ENCODE measurements at regions not wholly inside any gene's neighbourhood (a gene's known extent, or its start where the extent isn't known, plus 50 kb on each side); places are given as distances from the start of the nearest gene placed in this dataset.

GRCh38 chr2:16302431-16303272 is 362.3 kb downstream of the MYCN start:
- no peak for TF ChIP-seq EGR1 (IDR thresholded peaks at IDR 0.05; ENCODE audit: borderline replicate concordance, low read depth, low read length)
- TF ChIP-seq HDAC6 (IDR thresholded peaks at IDR 0.05; ENCODE audit: low read depth, low read length) = no peak
- no peak for TF ChIP-seq SAP30 (IDR thresholded peaks at IDR 0.05; ENCODE audit: insufficient read depth, insufficient replicate concordance, low read length)
- no peak for TF ChIP-seq KDM5A (IDR thresholded peaks at IDR 0.05; ENCODE audit: low read length)
- TF ChIP-seq GTF2F1 (IDR thresholded peaks at IDR 0.05; ENCODE audit: borderline replicate concordance, low read depth, low read length) = no peak
- no peak for TF ChIP-seq TAF1 (IDR thresholded peaks at IDR 0.05; ENCODE audit: low read depth, low read length)
- no peak for TF ChIP-seq SUZ12 (IDR thresholded peaks at IDR 0.05; ENCODE audit: low read length)
- TF ChIP-seq FOSL1 (IDR thresholded peaks at IDR 0.05; ENCODE audit: insufficient read depth, low read depth, low read length) = no peak
- no peak for TF ChIP-seq RBBP5 (IDR thresholded peaks at IDR 0.05; ENCODE audit: borderline replicate concordance, low read depth, low read length)
- no peak for TF ChIP-seq PHF8 (conservative IDR thresholded peaks at IDR 0.05; ENCODE audit: low read depth, low read length)
- no peaks in the 10 kb centered on the region for H3K23me2 ChIP-seq (ENCODE audit: low read depth, low read length)
- no peak overlapping the region for H3K27ac ChIP-seq (ENCODE audit: low read depth, low read length)
- peak overlapping the region; percentile 29; the same call in 1 of the 2 replicates for H2AFZ ChIP-seq (ENCODE audit: low read length)
- no peak overlapping the region for H2BK120ac ChIP-seq (replicated peaks; ENCODE audit: low read depth, low read length)
- no peak overlapping the region for H3K23ac ChIP-seq (ENCODE audit: insufficient read length)
- no peak overlapping the region for H3K56ac ChIP-seq (replicated peaks; ENCODE audit: insufficient read length, low read depth, low read length)
- no peaks in the 10 kb centered on the region for H4K20me1 ChIP-seq (replicated peaks in 1 of 2; ENCODE audit: control insufficient read depth in 1 of 2, insufficient read depth in 2 of 2, low read length in 2 of 2)
- CTCF ChIA-PET (ENCODE audit: partially characterized antibody) = interaction anchor here (0.6 to 2.5 kb wide), 10 partner anchors 9 to 363 kb away, joined by 3 to 10 read pairs (median 3); no protein-coding TSS in a partner anchor
- POLR2A ChIA-PET (ENCODE audit: partially characterized antibody) = interaction anchor here (1.0 kb wide), 1 partner anchor 23 kb away, joined by 3 read pairs; no protein-coding TSS in a partner anchor
- no peaks in the 10 kb centered on the region; a peak in 1 of 7 replicates for H3K27me3 ChIP-seq (replicated peaks in 1 of 4; ENCODE audit: control insufficient read depth in 3 of 4, extremely low read depth in 1 of 4, insufficient read depth in 3 of 4, low read length in 3 of 4)
- DNase-seq (ENCODE audit: low read depth in 1 of 2, low spot score in 2 of 2) (no peak), FAIRE-seq (no peak)
- no peak overlapping the region for H3K9ac ChIP-seq (replicated peaks in 1 of 4; ENCODE audit: extremely low read depth in 1 of 4, low read depth in 3 of 4, low read length in 3 of 4)
- H2AK5ac ChIP-seq (ENCODE audit: low read depth, low read length) = peak overlapping the region; percentile 40; the same call in 1 of the 2 replicates
- H3K4me3 ChIP-seq (ENCODE audit: extremely low read depth in 1 of 4, insufficient read depth in 2 of 4, low read depth in 3 of 4, low read length in 4 of 4) = peak overlapping the region in 1 of 4 experiments; percentile 3; a peak in 1 of 8 replicates
- H2BK15ac ChIP-seq (ENCODE audit: low read length) = peak overlapping the region; percentile 89; the same call in 1 of the 2 replicates
- peaks cover 4 to 12% (median 11%) of the 10 kb centered on the region in 4 experiments; a peak in 5 of 7 replicates for H3K4me1 ChIP-seq (replicated peaks in 1 of 4; ENCODE audit: control insufficient read depth in 3 of 4, insufficient read depth in 4 of 4, low read length in 3 of 4)
- H3K36me3 ChIP-seq (ENCODE audit: control insufficient read depth in 2 of 4, insufficient read depth in 4 of 4, low read length in 3 of 4) = no peaks in the 10 kb centered on the region
- 83% methylated on average over 11 of the region's 11 CpGs; no CpG with 5 or more reads in 1 of the 2 experiments for WGBS, 2 experiments (ENCODE audit: extremely low coverage in 1 of 2, insufficient coverage in 1 of 2, insufficient read length in 1 of 2, insufficient replicate concordance in 2 of 2, low coverage in 1 of 2, low lambda C conversion rate in 2 of 2, missing lambda C conversion rate in 1 of 2)
- H3K79me2 ChIP-seq (ENCODE audit: control insufficient read depth in 1 of 2, insufficient read depth in 2 of 2, low read length in 2 of 2) = no peaks in the 10 kb centered on the region
- no peak overlapping the region; the same call in 1 of the 2 replicates for H2BK5ac ChIP-seq (ENCODE audit: low read depth, low read length)
- no peak overlapping the region for H4K8ac ChIP-seq (ENCODE audit: extremely low read depth, insufficient read depth, low read length)
- peak overlapping the region; percentile 34; the same call in 1 of the 2 replicates for H3K18ac ChIP-seq (ENCODE audit: extremely low read depth, low read length)
- no peak overlapping the region for H3K14ac ChIP-seq (ENCODE audit: insufficient read length)
- H4K91ac ChIP-seq (replicated peaks; ENCODE audit: insufficient read length, low read length) = no peak overlapping the region
- no peak overlapping the region for H3K4ac ChIP-seq (replicated peaks; ENCODE audit: insufficient read length, low read depth, low read length)
- no peaks in the 10 kb centered on the region; a peak in 1 of 4 replicates for H3K9me3 ChIP-seq (ENCODE audit: insufficient read depth in 2 of 2, low read depth in 1 of 2, low read length in 1 of 2)
- H3K4me2 ChIP-seq (ENCODE audit: insufficient read depth in 1 of 2, low read depth in 2 of 2, low read length in 2 of 2) = peak overlapping the region; percentile 9 to 32; a peak in 1 of 4 replicates
- H2BK12ac ChIP-seq (ENCODE audit: low read depth, low read length) = peak overlapping the region; percentile 12; the same call in 1 of the 2 replicates
- H3K79me1 ChIP-seq (ENCODE audit: low read depth, low read length) = no peaks in the 10 kb centered on the region
- H2BK20ac ChIP-seq (ENCODE audit: low read length) = 0 out of 2 replicates have a peak overlapping the region, but pooled peaks have one; percentile 53
- no peak overlapping the region for H4K5ac ChIP-seq (ENCODE audit: insufficient read length, low read depth, low read length)

Measured in H1 (cell line).